AG10803 (cell line): ENCODE measurements at regions not wholly inside any gene's neighbourhood (a gene's known extent, or its start where the extent isn't known, plus 50 kb on each side); places are given as distances from the start of the nearest gene placed in this dataset.

Source experiments
- DNase-seq: peaks from one replicate; pipeline ENCODE4 v3.0.0; 2010; ENCODE audit warnings: low read depth
- H3K4me3 ChIP-seq: 2 replicates; pipeline ENCODE4 v1.5.1; 2011; ENCODE audit warnings: mild to moderate bottlenecking, low read length, control low read depth
- TF ChIP-seq, protein P1 (sequence below): conservative IDR thresholded peaks from 2 replicates; pipeline ENCODE4 v1.5.1; 2011; ENCODE audit warnings: mild to moderate bottlenecking, low read length, control low read depth, inconsistent platforms

DNA sequence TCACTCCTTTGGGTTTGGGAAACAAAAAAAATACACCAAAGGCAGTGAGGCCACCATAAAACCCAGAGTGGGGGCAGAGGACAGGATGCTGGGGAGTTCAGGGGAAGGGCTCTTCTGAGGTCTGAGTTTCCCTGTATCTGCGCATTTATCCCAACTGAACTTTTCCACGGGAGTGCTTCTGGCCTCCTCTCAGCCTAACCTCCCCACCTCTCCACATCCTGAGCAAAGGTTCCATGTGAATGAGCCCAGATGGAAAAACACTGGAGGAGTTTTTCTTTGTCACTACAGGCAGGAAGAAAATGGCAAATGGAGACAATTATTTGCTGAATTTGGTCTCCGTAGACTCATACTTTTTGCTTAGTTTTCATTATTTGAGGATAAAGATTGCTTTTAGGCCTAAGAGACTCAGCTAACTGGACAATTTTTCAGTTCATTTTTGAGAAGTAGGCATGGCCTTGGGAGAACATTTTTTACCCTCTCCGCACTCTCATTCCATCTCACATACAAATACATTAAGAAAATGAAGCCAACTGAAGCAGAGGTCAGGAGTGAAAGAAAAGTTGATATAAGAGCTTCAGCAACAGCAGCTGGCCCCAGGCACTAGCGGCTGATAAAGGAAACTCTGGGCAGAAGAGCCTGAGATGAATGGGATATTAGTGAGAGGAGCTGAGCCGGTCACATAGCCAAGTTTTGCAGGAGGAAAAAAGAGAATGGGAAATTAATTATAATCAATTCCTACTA lies 82.6 kb upstream of the CYP1B1 start:
- H3K4me3 ChIP-seq = no peak overlapping the region
- DNase-seq = no peak
- TF ChIP-seq, protein P1, sequence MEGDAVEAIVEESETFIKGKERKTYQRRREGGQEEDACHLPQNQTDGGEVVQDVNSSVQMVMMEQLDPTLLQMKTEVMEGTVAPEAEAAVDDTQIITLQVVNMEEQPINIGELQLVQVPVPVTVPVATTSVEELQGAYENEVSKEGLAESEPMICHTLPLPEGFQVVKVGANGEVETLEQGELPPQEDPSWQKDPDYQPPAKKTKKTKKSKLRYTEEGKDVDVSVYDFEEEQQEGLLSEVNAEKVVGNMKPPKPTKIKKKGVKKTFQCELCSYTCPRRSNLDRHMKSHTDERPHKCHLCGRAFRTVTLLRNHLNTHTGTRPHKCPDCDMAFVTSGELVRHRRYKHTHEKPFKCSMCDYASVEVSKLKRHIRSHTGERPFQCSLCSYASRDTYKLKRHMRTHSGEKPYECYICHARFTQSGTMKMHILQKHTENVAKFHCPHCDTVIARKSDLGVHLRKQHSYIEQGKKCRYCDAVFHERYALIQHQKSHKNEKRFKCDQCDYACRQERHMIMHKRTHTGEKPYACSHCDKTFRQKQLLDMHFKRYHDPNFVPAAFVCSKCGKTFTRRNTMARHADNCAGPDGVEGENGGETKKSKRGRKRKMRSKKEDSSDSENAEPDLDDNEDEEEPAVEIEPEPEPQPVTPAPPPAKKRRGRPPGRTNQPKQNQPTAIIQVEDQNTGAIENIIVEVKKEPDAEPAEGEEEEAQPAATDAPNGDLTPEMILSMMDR = no peak

DNA sequence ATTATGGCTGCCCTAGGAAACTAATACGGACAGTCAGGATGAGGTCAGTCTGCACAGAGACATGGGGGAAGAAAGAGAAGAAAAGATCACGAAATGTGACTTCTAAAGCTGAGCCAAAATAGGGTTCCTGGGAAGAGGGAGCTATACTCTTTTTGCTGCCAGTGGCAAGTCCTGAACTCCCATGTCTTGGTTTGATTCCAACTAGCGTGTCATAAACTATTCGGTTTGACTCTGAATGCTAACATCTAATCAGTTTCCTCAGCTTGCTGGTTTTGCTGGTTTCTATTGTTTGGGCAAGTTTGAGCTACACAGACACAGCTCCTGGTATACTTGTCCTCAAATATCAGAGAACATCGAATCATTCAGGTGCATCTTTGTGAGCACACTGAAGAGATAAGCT lies 80.5 kb upstream of the CYP1B1 start:
- DNase-seq = no peak
- H3K4me3 ChIP-seq = no peak overlapping the region
- TF ChIP-seq, protein P1 = no peak

DNA sequence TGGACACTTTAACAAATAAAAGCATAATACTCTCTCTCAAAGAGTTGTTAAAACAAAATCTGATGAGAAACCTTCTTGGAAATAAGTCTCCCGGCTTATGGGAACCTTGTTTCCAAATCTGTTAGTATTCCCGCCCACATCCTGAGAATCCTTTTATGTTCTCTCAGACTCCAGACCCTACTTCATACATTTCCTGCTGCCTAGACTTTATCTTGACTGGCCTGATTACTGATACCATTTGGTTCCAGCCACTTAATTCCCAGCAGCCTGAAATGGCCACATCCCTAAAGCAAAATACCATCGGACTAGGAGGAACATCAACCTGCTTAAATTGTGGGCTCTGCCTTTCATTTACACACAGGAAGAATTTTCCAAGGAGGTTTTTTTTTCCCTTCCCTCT lies 79.1 kb upstream of the CYP1B1 start:
- no peak for DNase-seq
- TF ChIP-seq, protein P1 = no peak
- no peak overlapping the region for H3K4me3 ChIP-seq

DNA sequence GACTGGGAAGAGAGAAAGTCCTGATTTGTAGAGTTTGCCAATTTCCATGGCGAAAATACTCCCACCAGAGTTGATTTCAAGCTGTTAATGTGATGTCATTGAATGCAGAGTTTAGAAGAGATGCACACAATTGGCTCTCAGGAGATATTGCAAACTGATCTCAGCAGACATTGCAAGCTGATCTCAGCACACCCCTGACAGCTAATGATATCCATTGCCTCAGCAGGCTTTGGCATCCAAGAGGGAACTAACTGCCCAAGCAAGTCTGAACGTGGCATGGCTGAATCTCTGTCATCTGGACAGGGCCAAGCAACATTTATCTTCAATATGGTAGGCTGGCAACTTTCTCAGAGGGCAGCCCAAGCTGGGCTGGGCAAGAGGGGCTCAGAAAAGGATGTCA lies 78.4 kb upstream of the CYP1B1 start:
- TF ChIP-seq, protein P1 = no peak
- no peak for DNase-seq
- H3K4me3 ChIP-seq = no peak overlapping the region

DNA sequence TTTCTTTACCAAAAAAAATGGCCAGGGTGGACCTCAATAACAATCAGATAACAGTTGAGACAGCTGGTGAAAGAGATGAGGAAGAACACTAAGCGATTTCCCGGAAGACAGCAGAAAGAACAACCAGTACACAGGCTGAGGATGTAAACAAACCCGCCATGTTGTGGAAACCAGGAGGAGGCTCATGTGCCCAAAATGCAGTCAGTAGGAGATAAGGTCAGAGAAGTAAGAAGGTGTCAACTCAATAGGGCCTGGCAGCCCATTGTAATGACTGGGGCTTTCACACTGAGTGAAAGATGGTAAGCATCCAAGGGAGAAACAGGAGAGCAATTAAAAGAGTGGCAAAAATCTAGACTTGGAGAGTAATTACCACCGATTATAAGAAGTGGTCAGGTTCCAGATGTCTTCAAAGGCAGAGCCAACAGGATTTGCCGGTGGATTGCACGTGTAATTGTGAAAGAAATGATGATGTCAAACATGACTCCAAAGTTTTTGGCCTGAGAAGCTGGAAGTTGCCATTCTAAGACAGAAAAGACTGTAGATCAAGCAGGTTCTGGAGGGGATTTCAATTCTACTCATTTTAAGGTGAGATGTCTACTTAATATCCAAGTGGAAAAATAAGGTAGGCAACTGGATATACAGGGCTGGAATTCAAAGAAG lies 77.7 kb upstream of the CYP1B1 start:
- DNase-seq = no peak
- TF ChIP-seq, protein P1 = no peak
- no peak overlapping the region for H3K4me3 ChIP-seq

DNA sequence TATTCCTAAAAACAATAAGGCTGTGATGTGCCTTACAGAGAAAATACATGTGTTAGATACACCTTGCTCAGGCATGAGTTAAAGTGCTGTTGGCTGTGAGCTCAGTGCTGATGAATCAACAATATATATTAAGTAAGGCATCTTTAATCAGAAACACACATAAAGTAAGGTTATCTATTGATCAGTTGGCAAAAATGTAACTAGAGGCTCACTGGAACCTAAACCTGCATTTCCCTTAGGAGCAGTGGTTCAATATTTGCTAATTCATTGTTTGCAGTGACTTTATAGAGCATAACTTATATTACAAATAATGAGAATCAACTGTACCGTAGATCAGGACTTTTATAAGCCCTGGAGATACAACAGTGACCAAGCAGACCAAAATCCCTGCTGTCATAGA lies 77.0 kb upstream of the CYP1B1 start:
- DNase-seq = no peak
- TF ChIP-seq, protein P1 = no peak
- no peak overlapping the region for H3K4me3 ChIP-seq

DNA sequence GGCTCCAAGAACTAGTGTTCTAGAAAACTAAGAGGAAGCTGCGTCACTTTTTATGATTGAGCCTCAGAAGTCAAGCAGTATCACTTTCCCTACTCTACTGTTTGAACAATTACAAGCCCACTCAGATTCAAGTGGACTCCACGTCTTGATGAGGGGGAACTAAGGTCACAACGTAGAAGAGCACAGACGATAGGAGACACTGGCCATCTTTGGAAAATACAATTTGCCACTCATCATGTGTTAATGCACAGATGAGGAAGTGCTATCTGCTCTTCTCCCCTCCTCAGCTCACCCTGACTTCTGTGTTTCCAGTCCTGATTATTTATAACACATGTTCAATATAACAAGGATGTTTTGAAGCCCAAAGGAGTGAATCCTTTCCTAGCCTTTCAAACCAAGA lies 76.1 kb upstream of the CYP1B1 start:
- DNase-seq = no peak
- no peak overlapping the region for H3K4me3 ChIP-seq
- TF ChIP-seq, protein P1 = no peak
